HG03439 (cell line): ENCODE measurements at regions not wholly inside any gene's neighbourhood (a gene's known extent, or its start where the extent isn't known, plus 50 kb on each side); places are given as distances from the start of the nearest gene placed in this dataset.
"Not testable (repeated sequence)": the region's sequence is repeated elsewhere in the genome, so short reads cannot be mapped to it uniquely, and the experiment has no call there.

Experiments used
- ATAC-seq: cut with Tn5 transposase; IDR thresholded peaks from one replicate; pipeline ENCODE4 v1.9.1; 2021; ENCODE audit warnings: mild to moderate bottlenecking, moderate library complexity; ENCODE audit not compliant: unreplicated experiment

DNA sequence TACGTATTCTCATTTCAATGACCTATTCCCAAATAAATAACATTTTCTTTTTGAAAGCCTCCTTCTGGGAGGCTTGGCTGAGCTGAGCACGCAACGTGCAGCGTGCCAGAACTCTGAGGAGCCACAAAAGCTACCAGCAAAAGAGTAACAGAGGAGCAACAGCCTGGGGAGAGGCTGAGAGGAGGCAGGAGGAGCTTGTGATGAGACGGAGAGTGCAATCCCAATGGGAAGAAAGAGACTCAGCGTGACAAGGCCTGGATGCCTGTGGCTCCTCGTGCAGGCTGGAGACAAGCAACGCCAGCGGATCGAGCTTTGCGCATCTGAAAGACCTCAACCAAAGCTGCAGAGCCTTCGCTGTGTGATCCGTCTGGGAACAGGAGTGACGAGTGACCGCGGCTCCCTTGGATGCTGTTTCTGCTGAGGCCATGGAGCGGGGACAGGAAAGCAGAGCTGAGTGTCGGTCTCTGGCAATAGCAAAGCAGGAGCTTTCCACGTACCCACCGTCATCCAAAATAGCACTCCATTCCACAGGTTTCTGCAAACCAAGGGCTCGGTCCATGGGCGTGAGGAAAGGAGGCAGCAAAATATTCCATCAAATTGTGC, 171.7 kb upstream of the PFKP start:
- ATAC-seq, result no peak

DNA sequence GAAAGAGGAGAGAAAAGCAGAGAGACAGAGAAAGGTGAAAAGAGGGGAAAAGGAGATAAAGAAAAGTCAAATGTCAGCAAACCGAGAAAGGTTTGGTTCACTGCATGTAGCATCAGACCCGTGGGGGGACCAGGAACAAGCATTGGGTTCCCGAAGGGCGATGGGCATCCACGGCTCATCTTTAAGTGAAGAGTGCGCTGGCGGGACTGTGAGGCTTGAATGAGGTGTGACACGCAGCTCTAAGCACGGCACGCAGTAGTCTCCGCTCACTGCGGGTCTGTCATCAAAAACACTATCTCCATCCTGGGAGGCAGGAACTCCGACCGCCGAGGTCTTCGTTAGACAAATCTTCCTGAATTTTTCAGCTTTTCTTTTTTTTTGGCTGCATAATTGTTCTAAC, 173.4 kb upstream of the PFKP start:
- ATAC-seq, result no peak

DNA sequence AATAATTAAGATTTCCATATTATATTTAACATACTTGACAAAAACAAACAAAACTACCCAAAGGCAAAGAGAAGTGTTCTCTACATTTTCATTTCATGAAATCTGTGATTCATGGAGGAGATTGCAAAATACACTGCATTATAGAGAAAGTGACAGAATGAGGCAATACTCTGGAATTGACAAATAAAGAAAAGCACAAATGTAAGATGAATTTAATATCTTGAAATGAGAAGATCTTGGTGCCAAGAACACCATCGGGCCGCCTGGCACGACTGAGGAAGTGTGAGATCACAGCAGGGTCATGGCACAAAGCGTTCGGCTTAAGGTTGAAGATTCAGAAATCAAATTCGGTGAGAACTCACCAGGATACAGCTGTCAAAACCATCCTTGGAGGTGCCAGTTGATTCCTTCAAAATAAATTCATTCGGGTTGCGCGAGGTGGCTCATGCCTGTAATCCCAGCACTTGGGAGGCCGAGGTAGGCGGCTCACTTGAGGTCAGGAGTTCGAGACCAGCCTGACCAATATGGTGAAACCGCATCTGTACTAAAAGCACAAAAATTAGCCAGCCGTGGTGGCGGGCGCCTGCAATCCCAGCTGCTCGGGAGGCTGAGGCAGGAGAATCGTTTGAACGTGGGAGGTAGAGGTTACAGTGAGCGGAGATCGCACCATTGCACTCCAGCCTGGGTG, 174.0 kb upstream of the PFKP start:
- ATAC-seq, result no peak

DNA sequence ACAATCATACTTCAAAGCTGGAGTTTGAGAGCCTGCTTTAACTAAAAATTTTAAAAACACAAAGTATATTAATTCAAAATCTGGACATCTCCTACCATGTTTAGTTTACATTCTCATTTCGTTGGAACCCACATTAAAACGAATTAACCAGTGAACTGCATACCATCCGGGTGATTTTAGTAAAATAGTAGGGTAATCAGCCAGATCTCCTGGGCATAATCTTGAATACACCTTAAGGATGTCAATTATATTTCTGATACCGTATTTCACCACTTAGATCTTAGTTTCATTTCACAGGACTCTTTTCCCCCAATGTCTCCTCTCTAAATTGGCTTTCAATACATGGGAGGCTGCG, 175.6 kb upstream of the PFKP start:
- ATAC-seq, result no peak

DNA sequence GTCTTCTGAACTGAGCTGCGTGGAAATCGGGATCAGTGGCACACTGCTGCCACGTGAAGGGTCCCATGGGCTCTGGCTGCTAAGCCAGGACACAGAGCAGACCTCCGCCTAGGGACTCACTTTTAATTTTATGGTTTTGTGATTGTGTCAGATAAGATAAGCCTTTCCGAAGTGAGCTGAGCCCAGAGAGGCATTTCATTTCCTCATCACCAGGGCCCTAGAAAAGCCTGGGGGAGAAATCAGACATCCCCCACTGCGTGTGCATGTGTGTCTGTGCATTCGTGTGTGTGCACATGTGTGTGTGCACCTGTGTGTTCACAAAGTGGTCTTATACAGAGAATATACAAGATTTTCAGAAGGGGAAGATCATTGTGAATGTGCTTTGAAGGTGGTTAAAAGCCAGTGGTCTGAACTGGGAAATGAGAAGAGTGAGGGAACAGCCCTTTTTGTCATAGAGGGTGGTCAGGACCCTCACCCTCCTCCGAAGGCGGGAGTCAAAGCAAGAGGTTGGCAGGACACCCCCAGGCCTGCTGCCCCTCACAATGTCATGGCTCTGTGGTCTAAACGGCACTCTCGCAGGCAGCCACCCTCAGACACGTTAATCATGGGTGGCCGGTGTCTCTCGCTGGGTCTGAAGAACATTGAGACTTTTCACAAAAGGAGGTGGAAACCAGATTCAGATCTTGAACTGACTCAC, 176.1 kb upstream of the PFKP start:
- ATAC-seq, result no peak

DNA sequence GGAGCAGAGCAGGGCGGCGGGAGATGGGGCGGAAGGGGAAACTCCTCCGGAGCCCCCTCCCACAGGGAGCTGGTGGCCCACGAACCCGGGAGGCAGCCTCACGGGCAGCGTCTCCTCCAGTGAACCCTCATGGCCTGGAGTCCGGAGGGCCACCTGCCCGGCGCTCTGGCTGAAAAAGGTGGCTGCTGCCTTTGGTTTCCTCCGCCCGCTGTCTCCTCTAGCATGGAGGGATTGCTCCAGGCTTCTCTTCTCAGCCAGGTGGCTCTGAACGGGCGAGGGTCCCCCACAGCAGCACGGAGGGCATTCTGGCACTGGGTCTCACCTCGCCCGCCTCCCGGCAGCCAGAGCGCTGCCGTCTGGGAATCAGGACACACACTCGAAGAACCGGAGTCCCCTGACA, 177.3 kb upstream of the PFKP start:
- no peak for ATAC-seq

DNA sequence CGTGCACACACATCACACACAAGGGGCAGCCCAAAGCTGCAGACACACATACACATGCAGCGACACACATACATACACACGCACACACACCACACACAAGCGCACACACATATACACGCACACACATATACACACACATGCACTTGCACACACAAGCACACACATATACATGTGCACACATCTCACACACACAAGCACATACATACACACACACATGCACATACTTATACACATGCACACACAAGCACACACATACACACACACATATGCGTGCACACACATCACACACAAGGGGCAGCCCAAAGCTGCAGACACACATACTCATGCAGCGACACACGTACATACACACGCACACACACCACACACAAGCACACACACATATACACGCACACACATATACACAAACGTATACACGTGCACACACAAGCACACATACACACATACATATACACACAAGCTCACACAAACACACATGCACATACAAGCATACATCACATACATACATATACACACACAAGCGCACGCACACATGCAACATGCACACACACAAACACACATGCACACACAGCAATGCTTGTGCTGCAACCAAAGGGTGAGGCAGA, 178.8 kb upstream of the PFKP start:
- no peak for ATAC-seq

DNA sequence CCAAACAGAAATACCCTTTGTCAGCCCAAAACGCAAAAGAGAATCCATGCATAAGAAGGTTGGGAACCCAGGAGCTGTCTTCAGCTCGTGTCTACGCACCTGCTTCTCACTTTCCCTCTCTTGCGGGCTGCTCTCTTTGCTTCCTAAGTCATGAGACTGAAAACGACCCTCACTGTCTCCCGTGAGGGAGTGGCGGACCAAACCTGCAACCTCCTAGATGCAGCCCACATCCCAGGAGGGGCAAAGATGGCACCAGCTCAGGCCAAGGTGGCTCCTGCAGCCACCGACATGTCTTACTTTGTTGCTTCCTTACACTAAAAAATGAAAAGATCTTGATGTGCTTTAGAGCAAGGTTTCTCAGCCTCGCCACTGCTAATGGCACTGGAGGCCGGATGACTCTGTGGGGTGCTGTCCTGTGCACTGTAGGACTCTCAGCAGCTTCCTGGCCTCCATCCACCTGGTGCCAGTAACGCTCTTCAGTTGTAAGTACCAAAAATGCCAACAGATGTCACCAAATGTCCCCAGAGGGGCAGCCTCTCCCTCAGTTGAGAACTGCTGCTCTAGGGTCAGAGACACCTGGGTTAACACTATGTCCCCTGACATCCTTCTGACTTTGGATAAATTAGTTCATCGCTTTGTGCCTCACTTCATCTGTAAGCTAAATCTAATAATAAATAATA, 179.8 kb upstream of the PFKP start:
- no peak for ATAC-seq

DNA sequence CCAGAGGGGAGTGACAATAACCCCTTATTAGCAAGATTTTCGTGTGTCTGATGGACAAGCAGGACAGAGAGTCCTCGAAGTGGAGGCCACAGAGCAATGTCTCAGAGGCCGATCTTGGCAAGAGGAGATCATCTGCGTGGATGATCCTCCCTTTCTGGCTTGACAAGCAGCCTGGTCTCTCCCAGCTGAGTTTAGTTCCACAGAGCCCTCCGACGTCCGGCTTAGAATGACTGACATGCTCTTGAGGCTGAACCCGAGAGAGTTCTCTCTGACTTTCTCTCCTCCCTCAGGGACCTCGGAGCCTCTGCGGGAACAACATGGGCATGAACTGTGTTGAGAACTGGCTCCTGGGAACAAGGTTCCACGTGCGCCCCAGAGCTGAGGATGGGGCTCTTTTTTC, 180.7 kb upstream of the PFKP start:
- ATAC-seq, result no peak

DNA sequence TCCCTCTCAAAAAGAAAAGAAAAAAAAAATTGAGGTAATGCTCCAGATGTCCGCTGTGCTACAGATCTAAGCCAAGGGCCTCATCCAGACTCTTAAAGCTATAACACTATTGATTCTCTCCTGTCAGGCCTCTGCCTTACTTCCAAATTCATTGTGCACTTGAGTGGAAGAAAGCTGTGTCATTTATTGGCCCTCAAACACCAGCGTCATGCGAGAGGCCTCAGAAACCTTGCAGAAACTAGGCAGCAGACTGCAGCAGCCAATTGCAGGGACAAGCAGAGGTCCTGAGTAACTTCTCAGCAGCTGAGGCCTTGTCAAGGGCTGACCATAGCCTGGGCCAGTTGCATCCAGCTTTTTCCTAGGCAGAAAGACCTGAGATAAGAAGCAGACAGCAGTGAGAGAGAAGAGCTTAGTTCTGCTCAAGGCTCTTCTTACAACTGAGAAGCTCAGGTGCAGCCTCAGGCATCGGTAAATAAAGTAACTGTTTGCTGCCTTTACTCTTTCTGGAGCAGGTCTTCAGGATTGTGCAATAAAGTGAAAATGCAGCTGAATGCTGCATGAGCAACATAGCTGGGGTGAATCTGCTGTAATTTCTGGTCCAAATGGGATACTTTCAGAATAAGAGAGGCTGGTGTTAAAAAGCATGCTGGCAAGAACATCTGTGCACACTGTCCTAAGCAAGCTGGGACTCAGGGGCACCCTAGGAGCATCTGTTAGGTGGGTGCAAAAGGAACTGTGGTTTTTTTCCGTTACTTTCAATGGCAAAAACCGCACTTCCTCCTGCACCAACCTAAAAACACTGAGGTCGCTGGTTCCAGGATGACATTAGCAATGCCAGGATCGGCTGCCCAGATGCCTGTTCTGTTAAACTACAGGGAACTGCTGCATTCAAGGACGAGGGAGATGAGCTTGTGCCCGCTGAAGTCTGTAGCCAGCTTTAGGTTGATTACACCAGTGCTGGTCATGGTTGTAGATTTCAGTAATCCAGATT, 181.8 kb upstream of the PFKP start:
- no peak for ATAC-seq

DNA sequence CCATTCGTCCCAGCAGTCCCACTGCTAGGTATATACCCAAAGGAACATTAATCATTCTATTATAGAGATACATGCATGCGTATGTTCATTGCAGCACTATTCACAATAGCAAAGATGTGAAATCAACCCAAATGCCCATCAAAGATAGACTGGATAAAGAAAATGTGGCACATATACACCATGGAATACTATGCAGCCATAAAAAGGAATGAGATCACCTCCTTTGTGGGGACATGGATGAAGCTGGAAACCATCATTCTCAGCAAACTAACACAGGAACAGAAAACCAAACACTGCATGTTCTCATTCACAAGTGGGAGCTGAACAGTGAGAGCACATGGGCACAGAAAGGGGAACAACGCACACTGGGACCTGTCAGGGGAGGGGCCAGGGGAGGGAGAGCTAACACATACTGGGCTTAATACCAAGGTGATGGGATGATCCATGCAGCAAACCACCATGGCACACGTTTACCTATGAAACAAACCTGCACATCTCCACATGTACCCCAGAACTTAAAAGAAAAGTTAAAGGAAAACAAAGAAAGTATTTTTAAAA, 183.3 kb upstream of the PFKP start:
- ATAC-seq, result not testable (repeated sequence)

DNA sequence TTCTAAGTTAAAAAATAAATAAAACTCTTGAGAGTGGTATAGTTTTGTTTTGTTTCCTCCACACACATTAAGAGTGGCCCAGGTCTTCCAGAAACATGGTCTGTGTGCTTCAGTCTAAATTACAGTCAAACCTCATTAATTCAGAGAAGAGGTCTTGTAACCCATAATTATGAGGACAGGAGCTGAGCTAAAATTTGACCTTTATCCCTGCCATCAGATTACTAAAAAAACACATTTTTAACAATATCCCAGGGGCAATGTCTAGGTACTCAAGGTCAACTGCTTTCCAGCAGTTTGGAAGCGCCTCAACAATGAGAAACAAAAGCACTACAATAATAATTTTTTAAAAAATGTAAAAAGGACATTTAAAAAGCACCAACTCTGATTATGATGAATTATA, 184.1 kb upstream of the PFKP start:
- ATAC-seq, result no peak

DNA sequence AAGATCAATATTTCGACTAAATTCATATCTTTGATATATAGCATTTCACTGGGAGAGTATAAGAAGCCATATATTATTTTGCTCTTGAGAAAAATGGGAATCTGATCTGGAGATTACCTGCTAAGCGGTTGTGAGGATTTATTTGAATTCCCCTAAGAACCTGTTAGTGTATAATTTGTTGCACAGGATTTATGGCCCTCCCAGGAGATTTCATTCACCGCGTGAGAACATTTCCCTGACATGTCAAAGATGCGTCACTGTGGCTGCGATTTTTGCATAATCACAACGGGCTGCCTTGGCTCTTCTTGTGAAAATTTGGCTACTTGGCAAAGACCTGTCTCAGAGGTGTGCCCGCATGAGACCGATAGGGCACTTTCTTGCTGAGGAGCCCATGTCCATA, 184.7 kb upstream of the PFKP start:
- no peak for ATAC-seq

DNA sequence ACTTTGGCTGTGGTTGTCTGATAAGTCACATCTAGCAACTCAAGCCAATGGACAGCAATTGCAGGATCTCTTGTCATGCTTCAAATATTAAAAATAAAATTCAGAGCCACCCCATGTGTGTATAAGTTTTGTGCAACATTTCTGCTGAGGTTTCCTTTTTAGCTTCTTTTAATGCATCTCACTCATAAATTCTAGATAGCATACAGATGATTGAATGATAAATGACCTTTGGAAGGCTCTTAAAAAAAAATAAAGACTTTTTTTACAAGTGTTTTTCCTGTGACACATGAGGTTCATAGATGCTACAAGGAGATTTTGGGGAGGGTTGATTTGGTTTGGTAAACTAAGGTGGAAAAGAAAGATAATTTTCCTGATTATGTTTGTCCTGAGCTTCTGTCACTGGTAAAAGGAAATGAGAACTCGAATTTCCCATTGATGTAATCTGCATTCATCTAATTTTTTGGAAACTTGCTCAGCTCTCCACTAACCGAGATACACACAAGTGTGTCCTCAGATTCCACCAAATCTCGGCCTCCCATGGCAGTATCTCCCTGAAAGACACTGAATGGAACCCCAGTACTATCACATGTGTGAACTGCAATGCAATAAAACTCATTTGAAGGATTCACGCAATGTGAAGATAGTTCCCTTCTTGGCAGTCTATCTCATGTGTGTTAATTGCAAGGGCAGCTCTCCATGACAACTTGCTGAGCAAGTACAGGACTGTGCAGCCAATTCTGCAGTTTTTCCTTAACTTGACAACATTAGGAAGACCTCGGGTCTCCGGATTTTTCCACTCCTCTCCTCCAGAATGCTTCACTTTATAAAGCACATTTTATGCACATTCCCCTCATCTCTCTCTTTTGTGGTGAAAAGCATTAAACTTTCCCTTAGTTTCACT, 185.4 kb upstream of the PFKP start:
- no peak for ATAC-seq

DNA sequence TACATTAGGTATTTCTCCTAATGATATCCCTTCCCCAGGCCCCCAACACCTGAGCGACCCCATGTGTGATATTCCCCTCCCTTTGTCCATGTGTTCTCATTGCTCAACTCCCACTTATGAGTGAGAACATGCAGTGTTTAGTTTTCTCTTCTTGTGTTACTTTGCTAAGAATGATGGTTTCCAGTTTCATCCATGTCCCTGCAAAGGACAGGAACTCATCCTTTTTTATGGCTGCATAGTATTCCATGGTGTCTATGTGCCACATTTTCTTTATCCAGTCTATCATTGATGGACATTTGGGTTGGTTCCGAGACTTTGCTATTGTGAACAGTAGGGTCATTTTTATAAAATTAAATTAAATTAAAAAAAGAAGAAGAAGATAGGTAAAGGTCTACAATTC, 187.3 kb upstream of the PFKP start:
- ATAC-seq, result not testable (repeated sequence)

DNA sequence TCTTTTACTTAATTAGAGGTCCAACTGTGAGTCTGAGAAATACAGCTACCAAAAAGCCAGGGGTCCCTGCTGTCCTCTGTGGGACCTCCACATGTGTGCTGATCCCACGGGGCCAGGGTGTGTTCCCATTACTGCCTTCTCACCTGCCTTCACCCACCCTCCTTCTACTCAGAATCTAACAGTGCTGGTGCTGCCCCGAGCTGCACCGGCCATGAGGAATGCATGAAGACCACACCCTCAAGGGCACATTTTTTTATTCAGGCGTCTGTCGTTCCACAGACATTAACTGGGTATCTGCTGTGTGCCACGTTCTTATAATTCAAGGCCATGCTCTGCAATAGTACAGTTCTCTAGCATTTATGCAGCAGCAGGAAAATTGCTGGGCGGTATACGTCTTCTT, 188.5 kb upstream of the PFKP start:
- no peak for ATAC-seq

DNA sequence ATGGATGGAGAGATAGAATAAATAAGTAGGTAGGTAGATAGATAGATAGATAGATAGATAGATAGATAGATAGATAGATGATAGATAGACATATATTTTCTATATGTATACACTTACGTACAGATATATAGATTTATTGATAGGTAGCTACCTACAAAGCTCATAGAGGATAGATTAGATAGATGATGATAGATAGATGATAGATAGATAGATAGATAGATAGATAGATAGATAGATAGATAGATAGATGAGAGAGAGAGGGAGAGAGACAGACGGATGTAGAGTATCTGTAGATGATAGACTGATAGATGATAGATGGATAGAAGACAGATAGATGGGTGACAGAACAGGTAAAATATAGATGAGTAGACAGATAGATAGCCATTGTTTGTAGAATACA, 191.3 kb upstream of the PFKP start:
- ATAC-seq, result no peak

DNA sequence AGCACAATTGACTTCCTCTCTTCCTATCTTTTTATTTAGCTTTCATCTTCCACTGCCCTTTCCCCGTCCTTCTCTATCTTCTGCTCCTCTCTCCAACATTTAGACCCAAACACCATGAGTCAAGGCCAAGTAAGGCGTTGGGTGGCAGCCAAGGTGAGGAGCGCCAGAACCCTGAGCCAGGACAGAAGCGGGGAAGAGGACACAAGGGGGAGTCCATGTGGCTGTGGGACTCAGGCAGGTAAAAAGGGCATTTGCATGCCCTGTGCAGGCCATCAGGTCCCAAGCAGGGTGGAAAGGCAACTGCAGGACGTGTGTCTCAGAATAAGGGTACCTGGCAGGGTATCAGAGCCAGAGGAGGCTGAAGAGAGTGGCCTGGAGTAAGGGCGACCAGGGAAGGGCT, 192.4 kb upstream of the PFKP start:
- ATAC-seq, result no peak

DNA sequence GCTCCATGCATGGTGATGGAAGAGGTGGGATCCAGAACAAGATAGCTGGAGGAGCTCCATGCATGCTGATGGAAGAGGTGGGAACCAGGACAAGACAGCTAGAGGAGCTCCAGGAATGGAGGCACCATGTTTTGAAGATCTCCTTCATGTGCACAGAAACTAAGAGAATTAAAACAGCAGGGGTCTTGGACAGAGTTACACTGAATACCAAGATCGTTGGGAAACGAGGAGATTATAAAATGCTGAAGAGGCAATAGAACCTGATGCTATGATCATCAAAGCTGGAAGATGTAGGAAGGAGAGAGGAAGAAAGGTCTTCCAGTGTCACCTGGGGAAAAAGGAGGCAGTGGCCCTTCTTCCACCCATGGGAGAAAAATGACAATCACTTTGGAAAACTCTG, 193.6 kb upstream of the PFKP start:
- ATAC-seq, result no peak
